ENCODE measurements at regions not wholly inside any gene's neighbourhood (a gene's known extent, or its start where the extent isn't known, plus 50 kb on each side); places are given as distances from the start of the nearest gene placed in this dataset.

DNA sequence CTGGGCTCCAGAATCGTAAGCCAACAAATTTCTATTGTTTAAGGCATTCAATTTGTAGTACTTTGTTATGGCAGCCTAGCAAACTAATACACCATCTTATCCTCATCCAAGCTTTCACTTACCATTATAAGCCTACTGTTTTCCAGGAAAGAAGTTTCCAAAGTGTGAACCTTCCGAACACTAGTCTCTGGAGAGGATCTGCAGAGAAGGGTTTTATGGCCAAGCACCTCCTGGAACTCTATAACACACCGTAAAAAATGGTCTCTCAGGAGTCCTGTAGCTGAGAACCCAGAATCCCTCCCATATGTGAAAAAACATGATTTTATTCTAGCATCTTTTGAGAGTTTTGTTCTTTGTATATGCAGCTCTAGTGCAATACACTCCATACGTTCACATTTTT is 142.1 kb downstream of the POSTN start:
- H3K4me3 ChIP-seq: no peak overlapping the region
- no peak for ATAC-seq (ENCODE audit: insufficient number of reproducible peaks, low FRiP score, low read depth)
- no peaks in the 10 kb centered on the region for H3K9me3 ChIP-seq
- H3K36me3 ChIP-seq: no peaks in the 10 kb centered on the region
- no peak overlapping the region for H3K27ac ChIP-seq
- TF ChIP-seq, protein P1, sequence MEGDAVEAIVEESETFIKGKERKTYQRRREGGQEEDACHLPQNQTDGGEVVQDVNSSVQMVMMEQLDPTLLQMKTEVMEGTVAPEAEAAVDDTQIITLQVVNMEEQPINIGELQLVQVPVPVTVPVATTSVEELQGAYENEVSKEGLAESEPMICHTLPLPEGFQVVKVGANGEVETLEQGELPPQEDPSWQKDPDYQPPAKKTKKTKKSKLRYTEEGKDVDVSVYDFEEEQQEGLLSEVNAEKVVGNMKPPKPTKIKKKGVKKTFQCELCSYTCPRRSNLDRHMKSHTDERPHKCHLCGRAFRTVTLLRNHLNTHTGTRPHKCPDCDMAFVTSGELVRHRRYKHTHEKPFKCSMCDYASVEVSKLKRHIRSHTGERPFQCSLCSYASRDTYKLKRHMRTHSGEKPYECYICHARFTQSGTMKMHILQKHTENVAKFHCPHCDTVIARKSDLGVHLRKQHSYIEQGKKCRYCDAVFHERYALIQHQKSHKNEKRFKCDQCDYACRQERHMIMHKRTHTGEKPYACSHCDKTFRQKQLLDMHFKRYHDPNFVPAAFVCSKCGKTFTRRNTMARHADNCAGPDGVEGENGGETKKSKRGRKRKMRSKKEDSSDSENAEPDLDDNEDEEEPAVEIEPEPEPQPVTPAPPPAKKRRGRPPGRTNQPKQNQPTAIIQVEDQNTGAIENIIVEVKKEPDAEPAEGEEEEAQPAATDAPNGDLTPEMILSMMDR (IDR thresholded peaks at IDR 0.05): no peak
- H3K4me1 ChIP-seq (ENCODE audit: control insufficient read depth in 1 of 2, low read depth in 2 of 2): no peaks in the 10 kb centered on the region
- no peaks in the 10 kb centered on the region for H3K27me3 ChIP-seq (replicated peaks; ENCODE audit: insufficient read depth)
- DNase-seq (ENCODE audit: low spot score): no peak

DNA sequence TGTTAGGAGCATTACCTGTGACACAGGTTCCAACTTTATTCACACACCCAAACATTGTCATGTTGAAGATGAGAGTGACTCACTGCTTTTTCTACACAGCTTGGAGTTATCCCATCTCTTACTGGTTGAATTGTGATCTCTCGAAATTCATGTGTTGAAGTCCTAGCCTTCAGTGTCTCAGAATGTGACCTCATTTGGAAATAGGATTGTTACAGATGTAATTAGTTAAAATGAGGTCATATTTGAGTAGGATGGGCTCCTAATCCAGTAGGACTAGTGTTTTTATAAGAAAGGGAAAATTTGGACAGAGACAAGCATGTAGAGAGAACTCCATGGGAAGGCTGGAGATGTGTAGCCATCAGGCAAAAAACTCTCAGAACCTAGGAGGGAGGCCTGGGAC is 142.5 kb downstream of the POSTN start:
- Histone ChIP-seq H3K9me3 (no peaks in the 10 kb centered on the region), H3K36me3 (no peaks in the 10 kb centered on the region), H3K27me3 (replicated peaks; ENCODE audit: insufficient read depth) (no peaks in the 10 kb centered on the region), H3K4me3 (no peak overlapping the region), H3K4me1 (ENCODE audit: control insufficient read depth in 1 of 2, low read depth in 2 of 2) (no peaks in the 10 kb centered on the region), H3K27ac (no peak overlapping the region)
- TF ChIP-seq, protein P1 (IDR thresholded peaks at IDR 0.05): no peak
- DNase-seq (ENCODE audit: low spot score): no peak
- ATAC-seq (ENCODE audit: insufficient number of reproducible peaks, low FRiP score, low read depth): no peak

GRCh38 chr13:37453246-37453645 is 145.3 kb downstream of the POSTN start:
- H3K9me3 ChIP-seq: no peaks in the 10 kb centered on the region
- H3K36me3 ChIP-seq: no peaks in the 10 kb centered on the region
- peaks cover 0 to under 1% of the 10 kb centered on the region in 2 donors for H3K4me1 ChIP-seq (ENCODE audit: control insufficient read depth in 1 of 2, low read depth in 2 of 2)
- ATAC-seq (ENCODE audit: insufficient number of reproducible peaks, low FRiP score, low read depth) (no peak), DNase-seq (ENCODE audit: low spot score) (no peak)
- no peak overlapping the region for H3K27ac ChIP-seq
- TF ChIP-seq, protein P1 (IDR thresholded peaks at IDR 0.05): no peak
- no peak overlapping the region for H3K4me3 ChIP-seq
- H3K27me3 ChIP-seq (replicated peaks; ENCODE audit: insufficient read depth): no peaks in the 10 kb centered on the region

DNA sequence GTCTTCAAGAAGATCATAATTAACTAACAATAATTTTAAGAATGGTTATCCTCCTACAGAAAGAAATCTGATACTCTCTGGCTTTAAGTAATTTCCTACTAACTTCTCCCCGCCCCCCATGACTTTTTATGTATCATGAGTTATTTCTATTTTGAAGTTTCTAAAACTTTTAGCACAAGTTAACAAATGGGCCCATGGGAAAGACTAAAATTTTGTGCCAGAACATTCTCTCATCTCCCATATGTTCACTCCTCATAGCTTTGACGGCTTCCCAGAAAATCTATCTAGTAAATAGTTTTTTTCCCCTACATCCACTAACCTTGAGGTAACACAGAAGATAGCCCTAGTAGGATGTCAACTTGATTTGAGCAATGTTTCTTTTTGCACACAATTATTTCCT is 148.3 kb downstream of the POSTN start:
- no peak overlapping the region for H3K4me3 ChIP-seq
- peaks cover 6 to 14% of the 10 kb centered on the region in 2 donors for H3K4me1 ChIP-seq (ENCODE audit: control insufficient read depth in 1 of 2, low read depth in 2 of 2)
- no peaks in the 10 kb centered on the region for H3K9me3 ChIP-seq
- no peak overlapping the region for H3K27ac ChIP-seq
- TF ChIP-seq, protein P1 (IDR thresholded peaks at IDR 0.05): no peak
- no peak for DNase-seq (ENCODE audit: low spot score)
- H3K27me3 ChIP-seq (replicated peaks; ENCODE audit: insufficient read depth): no peaks in the 10 kb centered on the region
- ATAC-seq (ENCODE audit: insufficient number of reproducible peaks, low FRiP score, low read depth): no peak
- no peaks in the 10 kb centered on the region for H3K36me3 ChIP-seq

GRCh38 chr13:37448153-37448552 is 150.4 kb downstream of the POSTN start:
- peak overlapping the region in 1 of 2 donors; percentile 26 for H3K27ac ChIP-seq

More at GRCh38 chr13:37448153-37448552, 150.4 kb downstream of the POSTN start:
- H3K4me3 ChIP-seq: no peak overlapping the region
- H3K36me3 ChIP-seq: no peaks in the 10 kb centered on the region
- DNase-seq (ENCODE audit: low spot score) (no peak), ATAC-seq (ENCODE audit: insufficient number of reproducible peaks, low FRiP score, low read depth) (no peak)
- no peaks in the 10 kb centered on the region for H3K27me3 ChIP-seq (replicated peaks; ENCODE audit: insufficient read depth)
- peaks cover 6 to 14% of the 10 kb centered on the region in 2 donors for H3K4me1 ChIP-seq (ENCODE audit: control insufficient read depth in 1 of 2, low read depth in 2 of 2)
- TF ChIP-seq, protein P1 (IDR thresholded peaks at IDR 0.05): no peak
- no peaks in the 10 kb centered on the region for H3K9me3 ChIP-seq

All from thoracic aorta (tissue), 2 donors.